GM21825 (cell line): ENCODE measurements at regions not wholly inside any gene's neighbourhood (a gene's known extent, or its start where the extent isn't known, plus 50 kb on each side); places are given as distances from the start of the nearest gene placed in this dataset.

Experiments
- ATAC-seq: cut with Tn5 transposase; IDR thresholded peaks from one replicate; pipeline ENCODE4 v1.9.1; 2021; ENCODE audit warnings: mild to moderate bottlenecking, moderate library complexity; ENCODE audit not compliant: unreplicated experiment

DNA sequence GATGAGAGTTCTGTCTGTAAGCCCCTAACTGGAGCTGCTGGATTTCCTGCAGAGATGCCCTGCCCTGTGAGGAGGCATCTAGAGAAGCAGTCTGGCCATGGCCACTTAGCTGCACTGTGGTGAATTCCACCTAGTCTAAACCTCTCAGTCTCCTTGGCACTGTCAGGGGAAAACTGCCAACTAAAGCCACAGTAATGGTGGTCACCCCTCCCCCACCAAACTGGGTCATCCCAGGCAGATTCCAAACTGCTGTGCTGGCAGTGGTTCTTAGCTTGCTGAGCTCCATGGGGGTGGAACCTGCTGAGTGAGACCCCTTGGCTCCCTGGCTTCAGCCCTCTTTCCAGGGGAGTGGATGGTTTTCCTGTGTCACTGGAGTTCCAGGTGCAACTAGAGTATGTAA, 740.6 kb downstream of the RWDD3 start:
- no peak for ATAC-seq

DNA sequence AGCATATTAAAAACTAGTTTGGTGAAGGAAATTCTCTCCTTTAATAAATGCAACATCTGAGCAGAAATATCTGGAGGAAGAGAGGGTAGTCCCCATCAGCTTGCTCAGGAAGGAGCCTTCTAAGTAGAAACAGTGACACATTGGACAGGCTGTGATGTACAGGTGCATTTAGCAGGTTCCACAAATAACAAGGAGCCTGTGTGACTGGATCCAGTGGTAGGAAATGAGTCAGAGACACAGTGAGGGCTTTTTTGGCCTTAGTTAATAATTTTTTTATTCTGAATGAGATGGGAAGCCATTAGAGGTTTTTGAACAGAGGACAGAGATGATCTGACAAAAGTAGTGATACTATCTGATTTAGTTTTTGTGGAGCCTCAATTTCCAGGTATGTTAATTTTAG, 738.9 kb upstream of the PTBP2 start:
- no peak for ATAC-seq

DNA sequence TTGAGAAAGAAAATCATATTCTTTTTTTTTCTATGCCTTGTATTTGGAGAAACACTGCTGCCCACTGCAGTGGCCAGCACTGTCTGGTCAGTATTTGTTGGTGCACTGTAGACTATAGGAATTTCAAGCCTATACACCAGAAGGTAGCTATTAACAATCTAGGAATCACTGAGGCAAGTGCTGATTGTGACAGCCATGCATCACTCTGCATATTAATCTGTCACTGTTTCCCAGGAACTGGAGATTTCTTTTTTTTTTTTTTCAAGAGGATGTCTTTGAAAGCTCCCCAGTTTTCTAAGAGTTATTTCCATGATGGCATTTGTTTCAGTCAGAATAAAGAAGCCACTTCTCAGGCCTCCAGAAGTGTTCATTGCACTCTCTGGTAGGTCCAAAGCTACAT, 737.8 kb upstream of the PTBP2 start:
- ATAC-seq = no peak

DNA sequence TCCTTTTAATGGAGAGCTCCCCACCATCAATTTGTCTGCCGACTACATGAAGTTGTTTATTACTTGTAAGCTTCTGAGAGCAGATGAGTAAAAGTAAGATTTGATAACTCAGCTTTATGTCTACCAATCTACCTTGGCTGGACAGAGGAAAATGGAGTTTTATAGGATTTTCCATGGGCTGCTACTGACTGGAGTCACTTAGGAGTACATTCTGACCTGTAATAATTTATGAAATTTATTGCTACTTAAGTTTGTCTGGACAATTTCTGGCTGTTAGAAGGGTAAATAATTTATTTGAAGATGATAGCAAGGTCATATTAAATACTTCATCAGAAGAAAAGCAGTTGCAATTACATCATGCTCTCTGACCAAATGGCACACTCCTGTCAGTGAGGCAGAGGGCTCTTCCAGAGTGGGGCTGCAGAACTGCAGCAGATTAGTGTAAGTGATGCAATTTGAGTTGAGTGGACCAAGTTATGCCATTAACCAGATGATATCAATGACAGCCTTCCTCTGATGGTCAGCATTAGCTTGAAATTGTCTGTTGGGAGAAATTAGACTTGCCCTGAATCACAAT, 736.7 kb upstream of the PTBP2 start:
- no peak for ATAC-seq

- ATAC-seq = no peak
Measured at GRCh38 chr1:95990033-95990432, 731.6 kb upstream of the PTBP2 start.

DNA sequence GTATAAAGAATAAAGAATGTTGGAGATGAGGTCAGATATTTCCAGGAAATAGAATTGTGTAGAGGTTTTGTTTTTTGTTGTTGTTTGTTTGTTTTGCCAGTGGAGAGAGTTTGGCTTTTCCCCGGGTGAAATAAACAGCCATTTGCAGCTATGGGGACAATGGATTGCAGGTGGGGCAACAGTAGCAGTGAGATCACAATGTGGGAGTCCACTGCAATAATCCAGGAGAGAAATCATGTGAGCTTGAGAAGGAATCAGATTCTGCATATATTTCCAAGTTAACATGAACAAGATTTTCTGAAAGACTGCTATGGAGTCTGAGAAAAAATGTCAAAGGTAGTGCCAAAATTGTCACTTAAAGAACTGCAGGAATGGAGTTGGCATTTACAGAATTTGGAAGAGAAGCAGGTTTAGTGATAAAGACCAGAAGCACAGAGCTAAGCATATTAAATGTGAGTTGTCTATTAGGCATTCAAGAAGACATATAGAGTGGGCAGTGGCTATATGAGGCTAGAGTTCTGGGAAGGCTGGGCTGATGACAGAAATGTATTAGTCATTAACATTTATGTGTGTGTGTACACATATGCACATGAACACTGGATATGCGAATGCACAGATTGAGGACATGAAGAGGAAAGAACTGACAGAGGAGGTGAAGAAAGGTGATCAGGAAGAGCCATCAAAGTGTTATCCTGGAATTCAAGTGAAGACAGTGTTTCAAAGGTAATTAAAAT, 729.6 kb upstream of the PTBP2 start:
- ATAC-seq = no peak

DNA sequence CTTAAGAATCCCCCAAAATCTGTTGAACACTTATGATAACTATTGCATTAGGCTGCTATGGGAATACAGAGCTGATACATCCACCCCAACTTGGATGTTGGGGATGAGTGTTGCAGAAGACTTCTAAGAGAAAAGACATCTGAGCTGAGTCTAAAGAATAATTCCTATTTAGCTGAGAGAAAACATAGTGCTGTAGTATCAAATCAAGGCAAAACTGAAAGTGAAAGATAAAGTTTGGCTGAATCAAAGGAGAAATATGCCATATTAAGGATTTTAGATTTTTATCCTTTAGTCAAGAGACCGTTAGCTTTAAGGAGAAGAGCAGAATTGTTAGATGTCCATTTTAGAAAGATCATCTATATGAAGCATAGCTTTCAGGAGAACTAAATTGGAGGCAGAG, 726.9 kb upstream of the PTBP2 start:
- ATAC-seq = no peak

DNA sequence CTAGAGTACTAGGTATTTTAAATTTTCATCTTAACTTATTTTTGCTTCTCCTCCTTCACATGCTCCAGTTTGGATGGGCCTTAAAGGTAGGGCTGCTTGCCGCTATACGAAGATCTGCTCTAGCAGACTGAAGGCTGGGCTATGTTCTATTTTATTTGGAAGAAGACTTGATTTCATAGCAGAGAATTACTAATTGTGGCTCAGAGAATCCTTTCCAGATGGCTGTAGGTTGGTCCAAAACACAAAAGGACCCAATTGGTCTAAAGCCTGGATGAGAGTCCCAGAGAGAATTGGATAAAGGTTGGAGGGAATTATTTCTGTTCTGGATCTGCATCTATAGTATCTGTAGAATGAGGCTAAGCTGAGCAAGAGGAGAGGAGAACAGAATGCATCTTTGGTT, 719.4 kb upstream of the PTBP2 start:
- ATAC-seq = no peak

GRCh38 chr1:96002969-96003964, 718.3 kb upstream of the PTBP2 start:
- no peak for ATAC-seq

DNA sequence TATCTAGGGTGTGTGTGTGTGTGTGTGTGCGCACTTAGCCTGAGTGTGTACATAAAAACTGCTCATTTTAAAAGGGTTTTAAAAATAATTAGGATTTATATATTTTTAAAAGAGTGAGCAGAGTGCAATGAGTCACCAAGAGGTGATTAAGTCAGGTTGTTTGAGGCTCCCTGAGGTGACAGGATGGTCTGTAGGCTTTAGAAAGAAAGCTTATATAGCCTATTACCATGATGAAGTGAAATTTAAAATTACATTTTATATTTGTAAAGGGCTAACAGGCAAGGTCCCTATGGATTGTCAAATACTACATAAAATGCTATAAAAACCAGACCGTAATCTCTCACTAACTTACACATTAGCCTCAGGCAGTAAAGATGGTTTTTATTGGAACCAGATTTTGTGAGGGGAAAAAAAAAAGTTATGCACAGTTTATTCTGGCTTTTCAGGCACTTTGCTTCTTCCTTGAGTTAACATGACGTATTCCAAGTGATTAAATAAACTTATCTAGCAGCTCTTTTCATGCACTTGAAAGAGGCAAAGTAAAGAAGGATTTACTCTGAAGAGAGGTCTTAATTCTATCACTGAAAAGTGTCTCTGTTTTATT, 711.7 kb upstream of the PTBP2 start:
- no peak for ATAC-seq

DNA sequence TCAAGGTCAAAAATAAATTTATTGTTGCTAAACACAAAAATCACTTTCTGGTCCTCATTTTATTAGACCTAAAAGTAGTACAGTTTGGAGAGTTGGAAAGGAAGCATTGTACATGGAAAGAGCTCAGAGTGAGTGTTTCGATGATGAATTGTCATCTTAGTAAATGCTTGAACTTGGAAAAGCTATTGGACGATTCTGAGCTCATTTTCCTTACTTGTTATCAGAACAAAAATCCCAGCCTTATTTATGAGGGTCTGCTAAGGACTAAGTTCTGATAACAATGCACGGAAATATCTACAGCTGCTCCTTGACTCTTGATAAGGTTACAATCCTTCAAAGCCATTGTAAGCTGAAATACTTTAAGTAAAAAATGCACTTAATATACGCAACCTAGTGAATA, 710.0 kb upstream of the PTBP2 start:
- ATAC-seq = no peak

GRCh38 chr1:96016219-96016618, 705.4 kb upstream of the PTBP2 start:
- ATAC-seq = no peak

DNA sequence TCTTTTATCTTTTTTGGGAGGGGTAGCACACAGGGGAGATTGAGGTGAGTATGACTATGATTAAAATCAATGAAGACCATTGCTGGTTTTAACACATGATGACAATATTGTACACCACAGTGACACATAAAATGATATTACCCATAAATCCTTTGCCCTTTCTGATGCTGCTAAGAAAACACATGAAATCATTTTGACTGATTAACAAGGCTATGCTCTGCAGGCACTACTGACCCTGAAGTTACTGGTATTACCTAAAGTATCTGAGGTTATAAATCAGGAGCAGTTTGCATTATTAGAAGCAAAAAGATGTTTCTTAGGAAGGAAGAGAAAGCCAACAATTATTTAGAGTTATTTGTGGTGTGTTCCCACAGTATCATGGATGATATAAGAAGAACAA, 701.2 kb upstream of the PTBP2 start:
- ATAC-seq = no peak

DNA sequence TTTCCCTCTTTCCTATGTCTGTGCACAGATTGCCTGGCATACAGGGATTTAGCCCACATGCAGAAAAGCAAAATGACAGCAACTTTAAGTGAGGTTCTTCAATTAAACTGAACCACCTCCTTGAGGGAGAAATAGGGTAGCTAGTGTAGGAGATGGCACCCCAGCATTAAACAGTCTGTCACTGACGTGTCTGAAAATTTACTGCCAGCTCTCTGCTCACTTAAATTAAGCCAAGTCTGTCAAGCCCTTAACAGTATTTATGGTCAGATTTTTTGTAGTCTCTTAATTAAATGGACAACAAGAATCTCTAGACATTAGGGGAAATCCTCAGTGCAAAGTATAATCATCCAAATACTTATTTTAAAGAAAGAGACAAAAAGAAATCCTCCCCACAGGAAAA, 696.5 kb upstream of the PTBP2 start:
- no peak for ATAC-seq

GRCh38 chr1:96028071-96028470, 693.5 kb upstream of the PTBP2 start:
- ATAC-seq = no peak

- ATAC-seq = no peak
Measured at GRCh38 chr1:96030312-96030711, 691.3 kb upstream of the PTBP2 start.

- ATAC-seq = no peak
Measured at GRCh38 chr1:96034006-96034405, 687.6 kb upstream of the PTBP2 start.

DNA sequence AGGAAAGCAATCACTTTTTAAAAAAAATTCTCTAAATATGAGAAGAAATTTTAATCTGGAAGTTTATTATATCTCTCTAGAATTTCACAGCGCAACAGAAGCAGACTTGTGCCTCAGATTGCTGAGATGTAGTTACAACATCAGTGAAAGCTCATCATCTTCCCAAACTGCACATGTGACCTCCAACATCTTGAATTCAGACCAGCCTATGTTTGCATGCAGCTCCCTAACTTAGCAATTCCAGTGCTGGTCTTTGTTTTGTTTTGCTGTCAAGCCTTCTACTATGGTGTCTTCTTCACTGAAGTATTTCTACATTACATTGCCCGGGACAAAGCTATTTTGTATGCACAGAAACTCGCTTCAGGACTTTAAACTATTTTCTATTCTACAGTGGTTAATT, 684.8 kb upstream of the PTBP2 start:
- ATAC-seq = no peak

DNA sequence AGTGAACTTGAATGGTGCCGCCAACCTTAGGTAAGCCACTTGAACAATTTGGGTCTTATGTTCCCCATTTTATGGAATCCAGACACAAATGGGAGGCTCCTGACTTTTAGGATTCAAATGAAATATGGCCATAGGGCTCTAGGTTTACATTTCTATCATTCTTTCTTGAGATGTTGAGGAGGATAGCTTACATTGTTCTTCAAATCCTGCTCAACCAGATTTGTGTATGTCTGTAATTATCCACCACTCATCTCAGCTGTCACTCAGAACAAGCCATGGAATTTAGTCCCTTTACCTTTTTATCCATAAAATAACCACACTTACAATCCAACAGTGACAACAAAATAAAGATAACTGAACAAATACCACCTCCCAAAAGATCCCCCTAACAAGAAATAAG, 682.9 kb upstream of the PTBP2 start:
- no peak for ATAC-seq

DNA sequence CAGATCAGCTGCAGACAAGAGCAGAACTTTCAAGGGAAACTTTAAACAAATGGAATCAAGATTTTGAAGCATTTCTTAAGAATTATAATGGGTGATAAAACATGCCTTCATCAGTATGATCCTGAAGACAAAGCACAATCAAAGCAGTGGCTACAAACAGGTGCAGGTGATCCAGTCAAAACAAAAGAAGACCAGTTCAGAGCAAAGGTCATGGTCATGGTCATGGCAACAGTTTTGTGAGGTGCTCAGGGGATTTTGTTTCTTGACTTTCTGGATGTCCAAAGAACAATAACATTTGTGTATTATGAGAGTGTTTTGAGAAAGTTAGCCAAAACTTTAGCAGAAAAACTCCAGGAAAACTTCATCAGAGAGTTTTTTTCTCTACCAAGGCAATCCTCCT, 681.7 kb upstream of the PTBP2 start:
- ATAC-seq = no peak

DNA sequence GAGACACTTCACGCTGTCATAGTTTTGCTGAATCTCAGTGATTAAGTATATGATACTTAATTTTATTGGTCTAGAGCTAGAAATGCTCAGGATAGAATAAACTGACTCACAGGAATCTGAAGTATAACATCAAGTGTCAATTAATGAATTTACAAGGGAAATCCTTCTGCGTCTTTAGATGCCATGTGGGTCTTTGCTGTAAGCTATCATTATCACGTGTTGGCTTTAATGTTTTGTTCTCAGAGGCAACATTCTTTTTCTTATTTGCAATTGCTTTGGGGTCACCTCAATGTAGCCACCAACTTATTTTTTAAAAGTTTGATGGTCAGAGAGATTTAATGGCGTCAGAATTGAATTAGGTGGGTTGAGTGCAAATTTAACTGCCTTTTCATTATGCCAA, 680.1 kb upstream of the PTBP2 start:
- ATAC-seq = no peak
